ENCODE measurements at regions not wholly inside any gene's neighbourhood (a gene's known extent, or its start where the extent isn't known, plus 50 kb on each side); places are given as distances from the start of the nearest gene placed in this dataset.
A peak's percentile ranks its signal among the peaks of the same experiment; 100 is the strongest.

GRCh38 chr1:38249001-38249400 lies 202.4 kb upstream of the POU3F1 start:
- ChIA-PET POLR2A (no interaction called here), CTCF (no interaction called here)

GRCh38 chr1:38246955-38247952 lies 200.7 kb upstream of the POU3F1 start:
- ChIA-PET CTCF (no interaction called here), POLR2A (no interaction called here)
- Histone ChIP-seq H3K4me1 (ENCODE audit: control insufficient read depth, extremely low read depth, insufficient read depth, low read length) (peaks cover 10% of the 10 kb centered on the region), H3K79me2 (ENCODE audit: control insufficient read depth, insufficient read depth, low read length) (no peaks in the 10 kb centered on the region), H3K36me3 (ENCODE audit: control insufficient read depth in 2 of 2, extremely low read depth in 1 of 2, insufficient read depth in 2 of 2, low read length in 2 of 2) (no peaks in the 10 kb centered on the region), H3K27ac (ENCODE audit: insufficient read depth, low read depth, low read length) (no peak overlapping the region), H3K9ac (replicated peaks; ENCODE audit: extremely low read depth, insufficient read depth, low read length) (no peak overlapping the region), H3K4me2 (ENCODE audit: insufficient read depth, low read length) (peak overlapping the region; percentile 46), H3K9me3 (replicated peaks; ENCODE audit: control insufficient read depth, insufficient read depth, low read length) (no peaks in the 10 kb centered on the region), H3K4me3 (replicated peaks in 1 of 3; ENCODE audit: insufficient read depth in 1 of 3, low read depth in 1 of 3, low read length in 3 of 3) (no peak overlapping the region), H3K27me3 (ENCODE audit: control insufficient read depth in 2 of 2, insufficient read depth in 2 of 2, low read length in 2 of 2) (peaks cover 15 to 30% of the 10 kb centered on the region in 2 experiments), H2AFZ (ENCODE audit: low read depth, low read length) (no peak overlapping the region), H3K9me1 (replicated peaks; ENCODE audit: control insufficient read depth, extremely low read depth, insufficient read depth, low read length) (no peaks in the 10 kb centered on the region), H4K20me1 (replicated peaks; ENCODE audit: control insufficient read depth, extremely low read depth, insufficient read depth, low read length) (no peaks in the 10 kb centered on the region)
- peak; percentile 93 for FAIRE-seq
- no TSS peak for BruUV-seq (replicated peaks)
- TF ChIP-seq JUN (IDR thresholded peaks at IDR 0.05; ENCODE audit: borderline replicate concordance, insufficient read depth, insufficient read length, low read depth) (no peak), FOS (IDR thresholded peaks at IDR 0.05; ENCODE audit: borderline replicate concordance, insufficient read depth, low read length) (peak; percentile 46), GATA2 (IDR thresholded peaks at IDR 0.05; ENCODE audit: insufficient read depth, insufficient read length, low read depth, low read length) (peak; percentile 32), POLR2AphosphoS5 (IDR thresholded peaks at IDR 0.05; ENCODE audit: insufficient read depth, low read depth, low read length) (peak; percentile 73), POLR2A (IDR thresholded peaks at IDR 0.05; ENCODE audit: low read depth, low read length) (peak; percentile 37)
- intact Hi-C loops (cut with micrococcal nuclease) (no loop called here), dilution Hi-C loops (cut with MboI; ENCODE audit: extremely low pct_ligation_motif_present, low sequenced_read_pairs) (no loop called here)
- DNase-seq (ENCODE audit: low read depth, low spot score) = peak; percentile 84

More at GRCh38 chr1:38249001-38249400, 202.4 kb upstream of the POU3F1 start:
- no peak overlapping the region for H3K4me2 ChIP-seq (ENCODE audit: insufficient read depth, low read length)
- no peaks in the 10 kb centered on the region for H3K36me3 ChIP-seq (ENCODE audit: control insufficient read depth in 2 of 2, extremely low read depth in 1 of 2, insufficient read depth in 2 of 2, low read length in 2 of 2)
- H3K27ac ChIP-seq (ENCODE audit: insufficient read depth, low read depth, low read length) = no peak overlapping the region
- no peak overlapping the region for H2AFZ ChIP-seq (ENCODE audit: low read depth, low read length)
- no peak overlapping the region for H3K9ac ChIP-seq (replicated peaks; ENCODE audit: extremely low read depth, insufficient read depth, low read length)
- dilution Hi-C loops (cut with MboI; ENCODE audit: extremely low pct_ligation_motif_present, low sequenced_read_pairs) = no loop called here
- H3K9me3 ChIP-seq (replicated peaks; ENCODE audit: control insufficient read depth, insufficient read depth, low read length) = no peaks in the 10 kb centered on the region
- DNase-seq (ENCODE audit: low read depth, low spot score) (no peak), FAIRE-seq (no peak)
- peaks cover 10% of the 10 kb centered on the region for H3K4me1 ChIP-seq (ENCODE audit: control insufficient read depth, extremely low read depth, insufficient read depth, low read length)
- peaks cover 19 to 27% of the 10 kb centered on the region in 2 experiments for H3K27me3 ChIP-seq (ENCODE audit: control insufficient read depth in 2 of 2, insufficient read depth in 2 of 2, low read length in 2 of 2)
- H4K20me1 ChIP-seq (replicated peaks; ENCODE audit: control insufficient read depth, extremely low read depth, insufficient read depth, low read length) = no peaks in the 10 kb centered on the region
- BruUV-seq (replicated peaks) = no TSS peak
- no peak for TF ChIP-seq POLR2A (IDR thresholded peaks at IDR 0.05; ENCODE audit: low read depth, low read length)
- TF ChIP-seq JUN (IDR thresholded peaks at IDR 0.05; ENCODE audit: borderline replicate concordance, insufficient read depth, insufficient read length, low read depth) = no peak
- TF ChIP-seq GATA2 (IDR thresholded peaks at IDR 0.05; ENCODE audit: insufficient read depth, insufficient read length, low read depth, low read length) = no peak
- TF ChIP-seq MYC (IDR thresholded peaks at IDR 0.05; ENCODE audit: low read depth, low read length) = no peak
- intact Hi-C loops (cut with micrococcal nuclease) = no loop called here
- no peaks in the 10 kb centered on the region for H3K79me2 ChIP-seq (ENCODE audit: control insufficient read depth, insufficient read depth, low read length)
- H3K4me3 ChIP-seq (replicated peaks in 1 of 3; ENCODE audit: insufficient read depth in 1 of 3, low read depth in 1 of 3, low read length in 3 of 3) = no peak overlapping the region
- no peaks in the 10 kb centered on the region for H3K9me1 ChIP-seq (replicated peaks; ENCODE audit: control insufficient read depth, extremely low read depth, insufficient read depth, low read length)
